OCI-LY7 (cell line): ENCODE measurements at regions not wholly inside any gene's neighbourhood (a gene's known extent, or its start where the extent isn't known, plus 50 kb on each side); places are given as distances from the start of the nearest gene placed in this dataset.
"Not testable (repeated sequence)": the region's sequence is repeated elsewhere in the genome, so short reads cannot be mapped to it uniquely, and the experiment has no call there.

Experiments used
- BruUV-seq: library from RNA; stranded (reverse); fragments of 400-500 nt; replicated peaks from 2 replicates; lab custom pipeline; 2021; lab: Mats Ljungman, UMichigan
- CTCF ChIA-PET: fragments of 300-600 bp; sonication (Branson Sonifier 250); formaldehyde crosslinking; loops from one replicate; lab custom pipeline; 2022; ENCODE audit warnings: antibody characterized with exemption; ENCODE audit not compliant: unreplicated experiment; lab: Charles Lee
- POLR2A ChIA-PET: fragments of 300-600 bp; sonication (Branson Sonifier 250); formaldehyde crosslinking; loops from one replicate; lab custom pipeline; 2022; ENCODE audit warnings: antibody characterized with exemption; lab: Charles Lee
- DNase-seq: peaks from one replicate; pipeline ENCODE4 v3.0.0-alpha.2; 2015; ENCODE audit warnings: low spot score
- H2AFZ ChIP-seq: fragments of 200-600 bp; sonication (generic), shearing (Covaris generic); 2 replicates; pipeline ENCODE4 v1.6.1; 2014; ENCODE audit warnings: mild to moderate bottlenecking, antibody characterized with exemption, low read length, moderate library complexity
- H3K27ac ChIP-seq: fragments of 200-600 bp; sonication (generic); 2 replicates; pipeline ENCODE4 v1.5.1; 2014; ENCODE audit warnings: mixed run types, low read depth, mild to moderate bottlenecking, moderate library complexity, low read length, inconsistent platforms; ENCODE audit not compliant: poor library complexity, severe bottlenecking
- H3K36me3 ChIP-seq: fragments of 200-600 bp; sonication (generic); 2 replicates; pipeline ENCODE4 v1.6.1; 2014; ENCODE audit warnings: mild to moderate bottlenecking, antibody characterized with exemption, low read length, moderate library complexity, mixed read lengths; ENCODE audit not compliant: insufficient read depth
- H3K4me1 ChIP-seq: fragments of 200-600 bp; sonication (generic); 2 replicates; pipeline ENCODE4 v1.5.1; 2014; ENCODE audit warnings: mild to moderate bottlenecking, low read length; ENCODE audit not compliant: insufficient read depth, poor library complexity, severe bottlenecking
- H3K4me2 ChIP-seq: fragments of 200-600 bp; sonication (generic); 2 replicates; pipeline ENCODE4 v1.6.1; 2014; ENCODE audit warnings: mild to moderate bottlenecking, low read length
- H3K4me3 ChIP-seq: fragments of 200-600 bp; sonication (generic); 2 replicates; pipeline ENCODE4 v1.5.1; 2014; ENCODE audit warnings: mild to moderate bottlenecking, low read depth, low read length; ENCODE audit not compliant: poor library complexity, severe bottlenecking
- H3K79me2 ChIP-seq: fragments of 200-600 bp; sonication (generic); 2 replicates; pipeline ENCODE4 v1.6.1; 2016; ENCODE audit warnings: low read depth, mild to moderate bottlenecking, low read length, moderate library complexity, mixed read lengths; ENCODE audit not compliant: insufficient read depth
- H3K9me2 ChIP-seq: fragments of 200-600 bp; sonication (generic); 2 replicates; pipeline ENCODE4 v1.6.1; 2016; ENCODE audit warnings: mild to moderate bottlenecking, low read length, mixed read lengths; ENCODE audit not compliant: insufficient read depth
- H3K9me3 ChIP-seq: fragments of 200-600 bp; sonication (generic); 2 replicates; pipeline ENCODE4 v1.6.1; 2014; ENCODE audit warnings: mild to moderate bottlenecking, mixed run types, low read length, mixed read lengths
- H4K20me1 ChIP-seq: fragments of 200-600 bp; sonication (generic); 2 replicates; pipeline ENCODE4 v1.6.1; 2014; ENCODE audit warnings: mild to moderate bottlenecking, antibody characterized with exemption, low read length, moderate library complexity, mixed read lengths; ENCODE audit not compliant: insufficient read depth
- CTCF ChIP-seq: fragments of 200-600 bp; sonication (generic); conservative IDR thresholded peaks from 2 replicates; pipeline ENCODE4 v1.5.1; 2014; ENCODE audit warnings: mild to moderate bottlenecking, antibody characterized with exemption, low read length, moderate library complexity, mixed read lengths
- EZH2phosphoT487 ChIP-seq: fragments of 200-600 bp; sonication (generic); IDR thresholded peaks from 2 replicates; pipeline ENCODE4 v1.6.1; 2018; ENCODE audit warnings: low read depth, borderline replicate concordance, mild to moderate bottlenecking, mixed run types, antibody characterized with exemption, low read length, moderate library complexity, mixed read lengths
- intact Hi-C: fragments of 100-400 bp; cut with micrococcal nuclease; formaldehyde crosslinking; loops from one replicate; pipeline ENCODE4 v1.10.0; 2022; ENCODE audit not compliant: unreplicated experiment

- CTCF ChIA-PET, result no interaction called here
- no peak overlapping the region for H3K4me2 ChIP-seq
- TF ChIP-seq EZH2phosphoT487, result no peak
- TF ChIP-seq CTCF, result no peak
- DNase-seq, result no peak
- no peaks in the 10 kb centered on the region for H3K4me1 ChIP-seq
- intact Hi-C loops, result no loop called here
- H2AFZ ChIP-seq, result no peak overlapping the region
- H3K27ac ChIP-seq, result no peak overlapping the region
- H3K9me2 ChIP-seq, result no peaks in the 10 kb centered on the region
- H3K4me3 ChIP-seq, result no peak overlapping the region
- no peaks in the 10 kb centered on the region for H3K9me3 ChIP-seq
- POLR2A ChIA-PET, result no interaction called here
- BruUV-seq, result no TSS peak
- H3K36me3 ChIP-seq, result no peaks in the 10 kb centered on the region
- no peaks in the 10 kb centered on the region for H4K20me1 ChIP-seq
- no peaks in the 10 kb centered on the region for H3K79me2 ChIP-seq
Observed at GRCh38 chrX:452598-452997, 65.9 kb upstream of the PPP2R3B start.

- CTCF ChIA-PET, H3K36me3 ChIP-seq, BruUV-seq, H3K4me2 ChIP-seq, H2AFZ ChIP-seq, intact Hi-C loops, H3K4me1 ChIP-seq, H3K9me2 ChIP-seq, H3K4me3 ChIP-seq, H3K9me3 ChIP-seq, H3K27ac ChIP-seq, POLR2A ChIA-PET, DNase-seq, H4K20me1 ChIP-seq, H3K79me2 ChIP-seq: not testable (repeated sequence)
Observed at GRCh38 chrX:454514-454913, 67.8 kb upstream of the PPP2R3B start.

- intact Hi-C loops, result no loop called here
- no TSS peak for BruUV-seq
Observed at GRCh38 chrX:455199-455598, 68.5 kb upstream of the PPP2R3B start.

More at GRCh38 chrX:455199-455598, 68.5 kb upstream of the PPP2R3B start:
- ChIA-PET CTCF (no interaction called here), POLR2A (no interaction called here)
- H3K79me2 ChIP-seq, result no peaks in the 10 kb centered on the region
- no peaks in the 10 kb centered on the region for H3K9me2 ChIP-seq
- no peak for DNase-seq
- no peak overlapping the region for H3K4me2 ChIP-seq
- H3K27ac ChIP-seq, result no peak overlapping the region
- no peak overlapping the region for H2AFZ ChIP-seq
- no peaks in the 10 kb centered on the region for H3K4me1 ChIP-seq
- H4K20me1 ChIP-seq, result no peaks in the 10 kb centered on the region
- no peak for TF ChIP-seq CTCF
- no peak for TF ChIP-seq EZH2phosphoT487
- no peaks in the 10 kb centered on the region for H3K9me3 ChIP-seq
- no peaks in the 10 kb centered on the region for H3K36me3 ChIP-seq
- no peak overlapping the region for H3K4me3 ChIP-seq
